ENCODE measurements at regions not wholly inside any gene's neighbourhood (a gene's known extent, or its start where the extent isn't known, plus 50 kb on each side); places are given as distances from the start of the nearest gene placed in this dataset.

DNA sequence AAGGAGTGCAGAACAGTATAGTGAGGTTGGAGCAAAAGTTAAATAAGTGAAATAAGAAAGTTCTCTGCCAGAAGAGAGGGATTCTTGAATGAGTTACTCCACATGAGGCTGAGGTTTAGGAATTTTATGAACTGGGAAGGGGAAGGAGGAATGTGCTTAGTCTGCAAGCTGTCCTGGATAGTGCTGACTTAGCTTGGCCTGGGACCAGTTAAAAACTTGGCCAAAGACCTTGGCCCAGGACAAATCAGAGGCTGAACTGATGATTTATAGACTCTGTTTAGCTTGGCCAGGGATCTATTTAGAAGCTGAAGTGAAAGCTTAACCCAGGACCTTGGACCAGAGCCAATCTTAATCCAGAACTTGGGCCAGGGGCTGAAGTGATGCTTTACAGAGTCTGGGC lies 244.4 kb upstream of the RBMY1B start:
- DNase-seq, result no peak

- no peak for DNase-seq
These were observed 244.0 kb upstream of the RBMY1B start for GRCh38 chrY:21267164-21267563.

GRCh38 chrY:21287769-21288168 lies 223.4 kb upstream of the RBMY1B start:
- DNase-seq, result no peak

GRCh38 chrY:21288908-21289307 lies 222.2 kb upstream of the RBMY1B start:
- DNase-seq, result no peak

GRCh38 chrY:21295206-21295605 lies 215.9 kb upstream of the RBMY1B start:
- DNase-seq, result no peak

- DNase-seq, result no peak
These were observed 208.9 kb upstream of the RBMY1B start for GRCh38 chrY:21302278-21302677.

- DNase-seq, result no peak
These were observed 195.8 kb upstream of the RBMY1B start for GRCh38 chrY:21315366-21315765.

Measured in nucleus accumbens (tissue), 56 donors.